ENCODE measurements at regions not wholly inside any gene's neighbourhood (a gene's known extent, or its start where the extent isn't known, plus 50 kb on each side); places are given as distances from the start of the nearest gene placed in this dataset.

DNA sequence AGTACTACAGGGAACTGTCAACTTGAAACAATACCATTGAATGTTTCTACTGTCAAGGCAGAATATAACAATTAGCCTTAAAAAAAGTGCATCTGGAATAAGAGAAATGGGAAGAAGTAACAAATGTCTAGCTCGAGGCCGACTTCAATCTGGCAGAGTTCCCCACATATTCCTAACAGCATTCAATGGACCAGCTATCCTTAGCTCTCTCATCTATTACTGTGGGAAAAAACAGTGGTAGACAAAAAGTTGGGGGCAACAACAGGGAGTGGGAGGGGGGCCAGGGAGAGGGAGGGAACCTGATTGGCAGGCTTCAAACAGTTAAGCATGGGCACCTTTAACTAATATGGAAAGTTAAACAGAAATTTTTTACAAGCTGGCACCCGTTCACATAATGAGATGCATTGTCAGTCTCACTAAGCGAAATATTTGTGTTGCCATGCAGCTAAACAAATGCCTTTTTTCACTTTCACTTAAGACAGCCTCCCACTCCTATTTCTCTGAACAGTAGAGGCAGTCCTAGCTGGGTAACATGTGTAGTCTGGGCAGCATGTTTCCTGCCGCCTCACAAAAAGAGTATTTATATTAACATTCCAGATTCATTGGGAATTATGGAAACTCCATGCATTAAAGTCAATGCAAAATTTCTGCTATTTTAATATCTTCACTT, 62.2 kb upstream of the SOX6 start:
- TF ChIP-seq, protein P1, sequence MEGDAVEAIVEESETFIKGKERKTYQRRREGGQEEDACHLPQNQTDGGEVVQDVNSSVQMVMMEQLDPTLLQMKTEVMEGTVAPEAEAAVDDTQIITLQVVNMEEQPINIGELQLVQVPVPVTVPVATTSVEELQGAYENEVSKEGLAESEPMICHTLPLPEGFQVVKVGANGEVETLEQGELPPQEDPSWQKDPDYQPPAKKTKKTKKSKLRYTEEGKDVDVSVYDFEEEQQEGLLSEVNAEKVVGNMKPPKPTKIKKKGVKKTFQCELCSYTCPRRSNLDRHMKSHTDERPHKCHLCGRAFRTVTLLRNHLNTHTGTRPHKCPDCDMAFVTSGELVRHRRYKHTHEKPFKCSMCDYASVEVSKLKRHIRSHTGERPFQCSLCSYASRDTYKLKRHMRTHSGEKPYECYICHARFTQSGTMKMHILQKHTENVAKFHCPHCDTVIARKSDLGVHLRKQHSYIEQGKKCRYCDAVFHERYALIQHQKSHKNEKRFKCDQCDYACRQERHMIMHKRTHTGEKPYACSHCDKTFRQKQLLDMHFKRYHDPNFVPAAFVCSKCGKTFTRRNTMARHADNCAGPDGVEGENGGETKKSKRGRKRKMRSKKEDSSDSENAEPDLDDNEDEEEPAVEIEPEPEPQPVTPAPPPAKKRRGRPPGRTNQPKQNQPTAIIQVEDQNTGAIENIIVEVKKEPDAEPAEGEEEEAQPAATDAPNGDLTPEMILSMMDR (IDR thresholded peaks at IDR 0.05; ENCODE audit: control insufficient read depth, insufficient read depth, low read depth, low read length, missing control alignments), result no peak
- no peak for DNase-seq (ENCODE audit: low read depth)
- H3K4me3 ChIP-seq (ENCODE audit: control insufficient read depth, low read depth, low read length), result no peak overlapping the region

DNA sequence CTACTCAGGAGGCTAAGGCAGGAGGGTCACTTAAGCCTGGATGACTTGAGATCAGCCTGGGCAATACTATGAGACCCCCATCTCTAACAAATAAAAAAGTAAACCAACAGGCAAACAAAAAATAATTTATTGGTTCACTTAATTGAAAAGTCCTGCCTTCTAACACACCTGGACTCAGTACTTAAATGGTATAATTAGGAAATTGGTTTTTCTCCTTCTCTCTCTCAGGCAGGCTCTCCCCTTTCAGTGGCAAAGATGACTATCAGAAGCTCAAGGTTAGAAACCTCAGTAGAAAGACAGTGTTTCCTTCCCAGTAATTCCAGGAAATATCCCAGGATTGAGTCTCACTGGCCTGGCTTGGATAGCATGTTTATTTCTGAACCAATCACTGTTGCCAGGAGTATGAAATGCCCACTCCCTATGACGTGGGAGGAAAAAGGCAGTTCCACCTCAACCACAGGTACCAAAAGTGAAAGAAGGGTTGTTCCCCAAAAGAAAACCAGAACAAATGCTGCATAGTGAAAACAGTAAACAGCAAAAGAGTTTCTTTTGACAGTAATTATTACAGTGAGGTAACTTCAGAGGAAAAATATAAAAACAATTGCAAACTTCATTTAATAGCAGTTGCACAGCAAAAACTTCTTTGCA, 56.3 kb upstream of the SOX6 start:
- H3K4me3 ChIP-seq (ENCODE audit: control insufficient read depth, low read depth, low read length), result no peak overlapping the region
- no peak for DNase-seq (ENCODE audit: low read depth)
- TF ChIP-seq, protein P1 (IDR thresholded peaks at IDR 0.05; ENCODE audit: control insufficient read depth, insufficient read depth, low read depth, low read length, missing control alignments), result no peak

DNA sequence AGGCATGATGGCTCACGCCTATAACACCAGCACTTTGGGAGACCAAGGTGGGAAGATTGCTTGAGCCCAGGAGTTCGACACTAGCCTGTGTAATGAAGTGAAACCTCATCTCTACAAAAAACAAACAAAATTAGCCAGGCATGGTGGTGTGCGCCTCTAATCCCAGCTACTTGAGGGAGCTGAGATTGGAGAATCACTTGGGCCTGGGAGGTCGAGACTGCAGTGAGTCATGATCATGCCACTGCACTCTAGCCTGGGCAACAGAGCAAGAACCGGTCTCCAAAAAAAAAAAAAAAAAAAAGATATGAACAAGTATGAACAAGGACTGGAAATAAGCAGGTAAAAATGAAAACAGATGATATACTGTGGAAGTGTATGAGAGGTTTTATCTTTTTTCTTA, 54.1 kb upstream of the SOX6 start:
- TF ChIP-seq, protein P1 (IDR thresholded peaks at IDR 0.05; ENCODE audit: control insufficient read depth, insufficient read depth, low read depth, low read length, missing control alignments), result no peak
- no peak overlapping the region for H3K4me3 ChIP-seq (ENCODE audit: control insufficient read depth, low read depth, low read length)
- no peak for DNase-seq (ENCODE audit: low read depth)

DNA sequence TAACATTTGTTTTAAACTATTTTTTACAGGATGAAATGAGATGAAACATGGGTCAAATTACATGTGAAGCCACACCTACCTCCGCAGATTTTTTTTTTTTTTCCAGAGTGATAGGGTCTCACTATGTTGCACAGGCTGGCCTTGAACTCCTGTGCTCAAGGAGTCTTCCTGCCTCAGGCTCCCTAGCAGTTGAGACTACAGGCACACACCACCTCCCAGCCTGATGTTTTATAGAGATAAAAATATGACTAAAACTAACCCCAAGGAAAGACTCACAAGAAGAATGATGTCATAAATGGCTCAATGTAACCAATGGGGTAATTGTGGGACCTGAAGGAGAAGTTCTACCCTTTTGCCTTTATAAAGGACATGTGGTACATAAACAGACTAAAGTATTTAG, 52.3 kb upstream of the SOX6 start:
- TF ChIP-seq, protein P1 (IDR thresholded peaks at IDR 0.05; ENCODE audit: control insufficient read depth, insufficient read depth, low read depth, low read length, missing control alignments), result no peak
- no peak overlapping the region for H3K4me3 ChIP-seq (ENCODE audit: control insufficient read depth, low read depth, low read length)
- DNase-seq (ENCODE audit: low read depth), result no peak

DNA sequence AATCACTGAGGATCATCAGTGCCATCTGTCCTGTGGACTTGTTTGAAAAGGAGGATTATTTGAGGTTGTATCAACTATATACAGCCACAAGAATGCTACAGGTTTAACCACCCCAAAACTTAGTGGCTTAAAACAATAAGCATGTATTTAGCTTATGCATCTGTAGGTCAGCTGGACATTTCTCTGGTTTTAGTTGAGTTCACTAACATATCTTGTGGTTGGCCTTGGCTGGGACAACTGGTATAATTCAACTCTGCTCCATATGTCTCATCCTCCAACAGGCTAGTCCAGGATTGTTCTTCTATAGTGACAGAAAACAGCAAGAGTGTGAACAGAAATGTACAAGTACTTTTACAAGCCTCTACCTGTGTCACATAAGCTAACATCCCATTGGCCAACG, 49.9 kb upstream of the SOX6 start:
- TF ChIP-seq, protein P1 (IDR thresholded peaks at IDR 0.05; ENCODE audit: control insufficient read depth, insufficient read depth, low read depth, low read length, missing control alignments), result no peak
- H3K4me3 ChIP-seq (ENCODE audit: control insufficient read depth, low read depth, low read length), result no peak overlapping the region
- DNase-seq (ENCODE audit: low read depth), result no peak
